Body of pancreas (tissue), 4 donors: ENCODE measurements at regions not wholly inside any gene's neighbourhood (a gene's known extent, or its start where the extent isn't known, plus 50 kb on each side); places are given as distances from the start of the nearest gene placed in this dataset.

Experiments used
- POLR2A ChIP-seq, 3 donors: fragments of 450-650 bp; IDR thresholded peaks; one replicate each; pipeline ENCODE4 v1.6.1; 2016; ENCODE audit warnings: antibody characterized with exemption in 3 of 3, mild to moderate bottlenecking in 2 of 3
- TF ChIP-seq, protein P1 (sequence below), 7 experiments: fragments of 450-650 bp in 4 of 7; fragments of 200-600 bp in 3 of 7; sonication (generic) in 3 of 7; IDR thresholded peaks; one replicate each; pipeline ENCODE4 v1.5.1; 2016 to 2019; ENCODE audit warnings: antibody characterized with exemption in 7 of 7

DNA sequence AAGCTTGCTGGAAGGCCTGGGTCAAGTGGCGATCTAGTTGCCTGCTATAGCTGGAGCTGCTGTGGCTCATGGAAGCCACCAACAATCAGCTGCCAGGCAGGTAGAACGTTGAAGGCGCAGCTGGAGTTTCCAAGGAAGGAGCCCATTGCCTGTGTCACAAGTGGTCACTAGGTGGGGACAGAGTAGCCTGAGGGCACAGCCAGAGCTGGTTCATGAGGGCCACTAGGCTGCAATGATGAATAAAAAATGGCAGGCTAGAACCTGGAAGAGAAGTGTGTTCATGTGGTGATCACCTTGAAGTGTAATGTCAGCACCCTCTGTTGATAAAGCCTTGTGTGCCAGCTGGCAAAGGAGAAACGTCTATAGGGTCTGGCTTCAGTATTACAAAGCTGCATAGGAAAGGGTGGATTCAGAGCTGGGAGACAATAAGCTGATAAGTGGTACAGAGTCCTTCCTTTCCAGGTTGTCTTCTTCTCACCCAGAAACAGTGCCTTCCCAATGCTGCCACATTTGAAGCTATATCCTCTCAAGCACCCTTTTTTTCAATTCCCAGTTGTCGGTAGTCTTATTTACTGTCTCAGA is 165.8 kb downstream of the EMP1 start:
- TF ChIP-seq, protein P1, sequence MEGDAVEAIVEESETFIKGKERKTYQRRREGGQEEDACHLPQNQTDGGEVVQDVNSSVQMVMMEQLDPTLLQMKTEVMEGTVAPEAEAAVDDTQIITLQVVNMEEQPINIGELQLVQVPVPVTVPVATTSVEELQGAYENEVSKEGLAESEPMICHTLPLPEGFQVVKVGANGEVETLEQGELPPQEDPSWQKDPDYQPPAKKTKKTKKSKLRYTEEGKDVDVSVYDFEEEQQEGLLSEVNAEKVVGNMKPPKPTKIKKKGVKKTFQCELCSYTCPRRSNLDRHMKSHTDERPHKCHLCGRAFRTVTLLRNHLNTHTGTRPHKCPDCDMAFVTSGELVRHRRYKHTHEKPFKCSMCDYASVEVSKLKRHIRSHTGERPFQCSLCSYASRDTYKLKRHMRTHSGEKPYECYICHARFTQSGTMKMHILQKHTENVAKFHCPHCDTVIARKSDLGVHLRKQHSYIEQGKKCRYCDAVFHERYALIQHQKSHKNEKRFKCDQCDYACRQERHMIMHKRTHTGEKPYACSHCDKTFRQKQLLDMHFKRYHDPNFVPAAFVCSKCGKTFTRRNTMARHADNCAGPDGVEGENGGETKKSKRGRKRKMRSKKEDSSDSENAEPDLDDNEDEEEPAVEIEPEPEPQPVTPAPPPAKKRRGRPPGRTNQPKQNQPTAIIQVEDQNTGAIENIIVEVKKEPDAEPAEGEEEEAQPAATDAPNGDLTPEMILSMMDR (IDR thresholded peaks at IDR 0.05): peak; percentile 63 to 85 (median 81)
- no peak for TF ChIP-seq POLR2A (IDR thresholded peaks at IDR 0.05)
